HG03064 (cell line): ENCODE measurements at regions not wholly inside any gene's neighbourhood (a gene's known extent, or its start where the extent isn't known, plus 50 kb on each side); places are given as distances from the start of the nearest gene placed in this dataset.

Experiments used
- ATAC-seq: cut with Tn5 transposase; IDR thresholded peaks from one replicate; pipeline ENCODE4 v1.9.1; 2021; ENCODE audit warnings: low read depth; ENCODE audit not compliant: unreplicated experiment

DNA sequence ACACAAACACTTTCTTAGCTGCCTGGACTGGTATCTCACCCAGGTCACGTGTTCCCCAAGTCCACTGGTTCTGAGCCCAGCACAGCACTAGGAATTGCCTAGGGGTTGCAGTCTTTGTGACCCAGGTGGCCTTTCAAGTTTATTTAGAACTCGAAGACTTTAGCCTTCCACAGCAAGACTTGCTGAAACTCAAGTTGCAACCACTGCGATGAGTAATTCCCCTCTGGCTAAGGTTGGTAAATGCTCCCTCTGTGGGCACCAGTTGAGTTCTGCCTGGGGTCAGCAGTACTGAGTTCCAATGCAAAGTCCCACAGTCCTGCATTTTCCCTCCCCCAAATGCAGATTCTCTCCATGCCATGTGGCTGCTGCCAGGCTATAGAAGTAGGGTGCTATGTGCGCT, 77.6 kb upstream of the MOCS1 start:
- ATAC-seq, result no peak

DNA sequence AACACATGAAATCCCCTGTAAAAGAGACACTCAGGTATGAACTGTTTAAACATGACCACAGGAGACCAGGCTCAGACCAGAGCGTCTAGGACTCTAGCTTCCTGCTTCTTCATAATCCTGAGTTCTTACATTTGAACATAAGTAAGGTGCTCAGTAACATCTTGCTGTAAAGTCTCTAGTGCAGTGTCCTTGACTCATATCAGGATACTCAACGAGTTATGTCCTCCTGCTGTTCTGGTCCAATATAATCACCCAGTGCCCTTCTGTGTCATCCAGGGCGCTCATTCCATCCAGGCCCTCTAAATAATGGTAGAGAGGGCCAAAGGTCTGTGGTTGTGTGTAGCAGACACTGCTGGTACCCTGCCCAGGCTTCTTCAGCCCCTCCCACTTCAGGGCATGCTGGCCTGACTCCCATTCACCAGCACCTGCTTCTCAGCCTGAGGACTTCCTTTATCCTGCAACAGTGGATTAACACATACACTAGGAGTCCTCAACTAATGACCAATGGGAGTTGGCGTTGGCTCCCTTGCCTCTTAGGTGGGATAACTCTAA, 66.8 kb upstream of the MOCS1 start:
- no peak for ATAC-seq

GRCh38 chr6:39999006-39999867, 65.0 kb upstream of the MOCS1 start:
- ATAC-seq, result no peak

DNA sequence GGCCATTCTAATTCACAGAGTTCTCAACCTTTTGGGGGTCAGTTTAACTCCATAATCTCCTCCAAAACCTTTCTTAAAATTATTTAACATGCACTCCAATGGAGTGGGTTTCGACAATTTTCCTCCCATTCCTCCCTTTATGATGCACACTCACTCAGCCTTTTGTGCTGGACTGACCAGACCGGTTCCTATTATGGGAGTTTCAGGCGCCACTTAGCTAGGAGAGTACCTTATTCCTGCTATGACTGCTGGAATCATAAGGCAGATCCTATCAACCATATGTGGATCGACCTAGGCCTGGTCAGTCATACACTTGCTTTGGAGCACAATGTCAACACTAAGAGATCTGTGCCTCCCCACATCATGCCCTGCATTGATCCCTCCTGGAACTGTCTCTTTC, 63.9 kb upstream of the MOCS1 start:
- ATAC-seq, result no peak

DNA sequence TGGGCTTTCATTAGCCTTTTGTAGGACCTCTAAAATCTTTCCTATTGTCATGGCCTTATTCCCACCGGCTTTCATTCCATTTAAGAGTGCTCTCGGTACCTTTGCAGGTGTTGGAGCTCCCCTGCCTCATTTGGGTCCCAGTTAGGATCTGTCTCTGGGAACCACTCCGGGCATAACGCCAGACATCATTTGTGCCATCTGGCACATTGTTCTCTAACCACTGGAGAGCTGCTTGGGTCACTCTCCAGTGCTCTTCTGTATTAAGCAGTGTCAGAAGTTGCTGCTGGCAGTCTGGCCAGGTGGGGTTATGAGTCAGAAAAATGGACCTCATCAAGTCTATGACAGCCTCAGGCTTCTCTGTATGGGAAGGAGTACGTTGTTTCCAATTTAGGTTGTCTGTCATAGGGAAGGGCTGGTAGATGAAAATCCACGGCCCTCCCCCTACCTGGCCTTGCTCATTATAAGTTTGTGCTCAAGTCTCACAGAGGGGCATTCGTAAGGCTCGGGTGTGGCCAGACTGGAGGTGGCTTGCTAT, 62.9 kb upstream of the MOCS1 start:
- no peak for ATAC-seq

DNA sequence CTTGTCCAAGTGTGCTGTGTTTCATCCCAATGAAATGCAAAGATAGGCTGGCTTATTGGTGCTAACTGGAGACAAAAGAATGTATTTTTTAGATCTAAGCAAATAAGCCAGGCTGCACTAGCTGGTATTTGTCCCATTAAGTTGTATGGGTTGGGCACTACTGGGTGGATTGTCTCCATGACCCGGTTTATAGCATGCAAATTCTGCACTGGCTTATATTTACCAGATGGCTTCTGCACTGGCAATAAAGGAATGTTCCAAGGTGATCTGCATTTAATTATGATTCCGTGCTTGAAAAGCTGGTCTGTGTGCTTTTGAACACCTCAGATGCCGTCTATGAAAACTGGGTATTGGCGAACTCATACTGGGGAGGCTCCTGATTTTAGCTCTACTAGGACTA, 61.4 kb upstream of the MOCS1 start:
- no peak for ATAC-seq

DNA sequence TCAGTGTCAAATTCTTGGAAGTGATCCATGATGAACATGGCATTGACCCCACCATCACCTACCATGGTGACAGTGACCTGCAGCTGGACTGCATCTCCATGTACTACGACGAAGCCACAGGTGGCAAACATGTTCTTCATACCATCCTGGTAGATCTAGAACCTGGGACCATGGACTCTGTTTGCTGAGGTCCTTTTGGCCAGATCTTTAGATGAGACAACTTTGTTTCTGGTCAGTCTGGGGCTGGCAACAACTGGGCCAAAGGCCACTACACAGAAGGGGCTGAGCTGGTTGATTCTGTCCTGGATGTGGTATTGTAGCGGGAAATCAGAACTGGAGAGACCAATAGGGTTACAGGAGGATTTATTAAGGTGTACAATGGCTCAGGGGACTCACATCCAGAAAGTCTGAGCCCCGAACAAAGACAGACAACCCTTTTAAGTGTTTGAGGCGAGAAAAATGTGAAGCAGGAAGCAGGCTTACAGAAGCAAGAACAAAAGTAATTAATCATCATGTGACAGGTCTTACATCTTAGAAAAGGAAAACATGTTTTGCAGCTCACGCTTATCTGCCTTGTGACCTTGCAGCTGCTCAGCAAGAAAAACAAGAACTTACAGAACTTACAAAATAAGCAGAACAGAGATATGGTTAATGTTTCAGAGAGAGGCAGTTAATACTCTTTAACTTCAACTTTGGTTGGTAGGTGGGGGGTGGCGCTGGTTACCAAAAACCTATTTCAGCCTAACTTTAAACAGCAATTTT, 58.8 kb upstream of the MOCS1 start:
- no peak for ATAC-seq
